NCI-H510A treated with DMSO at 0.1 percent for 48 hours (cell line): ENCODE measurements at regions not wholly inside any gene's neighbourhood (a gene's known extent, or its start where the extent isn't known, plus 50 kb on each side); places are given as distances from the start of the nearest gene placed in this dataset.

ENCODE experiments used
- DNase-seq: peaks from one replicate; lab custom pipeline; 2025; lab: John Stamatoyannopoulos, UW

DNA sequence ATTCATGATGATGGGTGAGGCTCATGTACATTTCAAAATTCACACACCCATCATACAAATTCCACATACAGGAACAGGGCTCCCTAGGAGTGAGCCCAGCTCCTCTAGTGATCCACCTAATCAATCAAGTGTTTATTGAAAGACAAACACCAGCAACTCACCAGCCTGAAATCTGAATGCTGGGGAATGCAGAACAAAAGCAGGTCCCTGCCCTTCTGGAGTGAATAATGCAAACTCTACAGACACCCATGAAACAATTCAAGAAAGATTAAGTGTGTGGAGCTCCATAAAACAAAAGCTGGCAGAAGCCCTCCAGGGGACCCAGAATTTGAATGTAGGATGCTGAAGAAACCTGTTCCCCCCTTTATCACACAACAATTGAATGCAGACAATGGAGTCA is 396.7 kb upstream of the JARID2 start:
- DNase-seq = no peak

DNA sequence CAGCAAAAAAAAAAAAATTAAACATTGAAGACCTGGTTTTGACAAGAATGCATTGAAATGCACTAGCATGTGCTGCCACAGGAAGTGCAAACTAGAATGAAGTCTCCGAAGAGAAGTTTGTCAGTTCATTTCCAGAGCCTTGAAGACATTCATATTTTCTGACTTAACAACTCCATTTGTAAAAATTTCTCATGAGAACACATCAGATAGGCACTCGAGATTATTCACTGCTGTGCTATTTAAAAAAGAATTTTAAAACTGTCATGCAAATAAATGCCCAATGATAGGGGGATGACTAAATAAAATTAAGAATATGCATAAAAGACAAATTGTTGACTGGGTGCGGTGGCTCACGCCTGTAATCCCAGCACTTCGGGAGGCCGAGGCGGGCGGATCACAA is 394.6 kb upstream of the JARID2 start:
- no peak for DNase-seq

DNA sequence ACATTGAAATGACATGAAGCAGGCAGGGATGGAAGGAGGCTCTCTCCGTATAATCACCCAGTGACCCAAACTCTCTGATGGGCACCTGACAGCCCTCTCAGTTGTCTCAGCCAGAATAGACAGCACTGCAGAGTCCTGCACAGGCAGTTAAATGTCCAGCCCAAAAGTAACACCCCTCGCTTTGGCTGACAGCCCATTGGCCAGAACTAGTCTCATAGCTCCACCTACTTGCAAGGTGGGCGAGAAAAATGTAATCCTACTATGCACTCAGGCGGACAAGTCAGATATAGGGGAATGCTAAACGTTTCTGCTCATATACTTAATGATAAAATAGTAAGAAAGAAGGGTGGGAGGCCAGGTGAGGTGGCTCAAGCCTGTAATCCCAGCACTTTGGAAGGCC is 393.5 kb upstream of the JARID2 start:
- no peak for DNase-seq

DNA sequence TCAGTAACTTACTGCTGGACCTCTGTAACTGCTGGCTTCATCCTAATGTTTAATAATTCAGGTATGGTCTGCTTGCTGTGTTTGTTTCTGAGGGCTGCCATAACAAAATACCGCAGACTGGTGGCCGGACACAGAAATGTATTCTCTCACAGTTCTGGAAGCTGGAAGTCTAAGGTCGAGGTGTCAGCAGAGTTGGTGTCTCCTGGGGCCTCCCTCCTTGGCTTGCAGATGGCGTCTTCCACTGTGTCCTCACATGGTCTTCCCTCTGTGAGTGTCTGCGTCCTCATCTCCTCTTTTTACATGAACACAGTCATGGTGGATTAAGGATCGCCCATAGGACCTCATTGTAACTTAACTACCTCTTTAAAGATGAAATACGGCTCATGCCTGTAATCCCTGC is 389.7 kb upstream of the JARID2 start:
- no peak for DNase-seq

DNA sequence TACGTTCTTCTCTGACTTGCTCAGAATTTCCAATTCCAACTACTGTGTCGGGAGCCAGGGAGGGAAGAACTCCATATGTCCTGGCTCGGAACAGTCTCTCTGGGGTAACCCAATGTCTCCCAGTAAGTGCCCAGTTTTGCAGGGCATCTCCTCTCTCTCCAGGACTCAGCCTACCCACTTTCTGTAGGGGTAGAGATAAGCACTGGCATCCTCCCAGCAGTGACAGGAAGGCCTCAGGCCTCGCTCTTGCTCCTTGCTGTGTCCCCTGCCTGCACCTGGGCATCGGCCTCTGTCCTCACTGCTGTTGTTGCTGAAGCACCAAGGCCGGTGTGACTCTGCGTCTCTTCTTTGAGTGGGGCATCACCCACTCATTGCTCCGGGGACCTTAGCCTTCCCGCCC is 388.9 kb upstream of the JARID2 start:
- no peak for DNase-seq

DNA sequence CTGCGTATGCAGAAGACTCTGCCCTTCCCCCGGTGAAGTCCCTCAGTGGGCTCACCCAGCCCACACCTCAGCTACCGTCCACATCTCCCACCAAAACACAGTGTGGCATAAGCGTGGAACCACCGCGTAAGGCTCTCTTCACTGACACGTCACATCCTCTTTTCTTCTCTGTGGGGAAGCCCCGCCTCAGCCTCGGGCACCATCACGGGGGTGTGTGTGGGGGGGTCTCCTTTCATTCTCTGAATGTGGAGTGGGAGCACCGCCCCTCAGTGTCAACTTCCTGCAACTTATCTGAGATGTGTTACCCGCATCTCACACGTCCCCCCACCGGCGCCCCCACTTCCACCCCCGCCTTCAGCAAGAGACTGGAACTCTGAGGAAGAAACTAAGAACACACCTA is 388.4 kb upstream of the JARID2 start:
- no peak for DNase-seq

DNA sequence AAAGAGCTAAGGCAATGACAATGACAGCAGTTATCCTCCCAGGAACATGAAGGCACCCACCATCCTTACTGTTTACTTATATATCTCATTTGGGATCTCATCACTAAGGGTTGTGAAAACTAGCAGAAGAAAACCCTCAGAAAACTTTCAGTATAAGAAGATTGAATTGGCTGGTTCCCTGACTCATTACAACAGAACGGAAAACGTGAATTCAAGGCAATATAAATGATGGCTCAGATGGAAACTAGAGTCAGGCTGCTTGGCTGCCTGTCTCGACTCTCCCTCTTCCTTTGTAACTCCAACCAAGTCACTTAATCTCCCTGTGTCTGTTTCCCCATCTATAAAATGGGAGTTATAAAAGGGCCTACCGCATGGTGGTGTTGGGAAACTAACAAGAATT is 387.1 kb upstream of the JARID2 start:
- DNase-seq = no peak

DNA sequence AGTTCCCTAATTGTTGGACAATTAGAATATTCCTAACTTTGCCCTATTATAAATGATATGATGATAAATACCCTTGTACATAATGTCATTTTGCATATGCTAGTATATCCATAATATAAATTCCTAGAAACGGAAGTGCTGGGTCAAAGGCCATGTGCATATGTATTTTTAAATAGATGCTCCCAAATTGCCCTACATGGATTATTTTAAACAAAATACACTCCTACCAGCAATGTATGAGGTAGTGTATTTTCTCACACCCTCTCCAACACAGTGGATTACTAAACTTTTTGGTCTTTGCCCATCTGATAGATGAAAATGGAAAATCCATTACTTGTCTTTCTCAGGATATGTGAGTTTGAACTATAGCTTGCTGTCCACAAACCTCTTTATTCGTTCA is 385.1 kb upstream of the JARID2 start:
- DNase-seq = no peak

DNA sequence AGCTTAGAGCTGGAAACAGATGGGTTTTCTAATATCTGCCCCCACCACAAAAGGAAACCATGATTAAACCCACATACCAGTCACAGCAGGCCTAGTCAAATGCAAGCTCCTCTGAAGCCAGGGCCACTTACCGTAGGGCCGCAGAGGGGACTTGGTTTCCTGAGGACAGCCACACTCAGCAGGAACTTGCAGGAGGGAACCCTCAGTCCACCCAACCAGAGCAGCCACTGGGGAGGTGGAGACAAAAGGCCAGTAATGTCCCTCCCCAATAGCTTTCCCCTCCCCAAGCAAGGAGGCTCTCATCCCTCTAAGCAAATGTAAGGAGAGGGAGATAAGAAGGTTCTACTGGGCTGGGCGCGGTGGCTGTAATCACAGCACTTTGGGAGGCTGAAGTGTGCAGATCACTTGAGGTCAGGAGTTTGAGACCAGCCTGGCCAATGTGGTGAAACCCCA is 384.4 kb upstream of the JARID2 start:
- no peak for DNase-seq

DNA sequence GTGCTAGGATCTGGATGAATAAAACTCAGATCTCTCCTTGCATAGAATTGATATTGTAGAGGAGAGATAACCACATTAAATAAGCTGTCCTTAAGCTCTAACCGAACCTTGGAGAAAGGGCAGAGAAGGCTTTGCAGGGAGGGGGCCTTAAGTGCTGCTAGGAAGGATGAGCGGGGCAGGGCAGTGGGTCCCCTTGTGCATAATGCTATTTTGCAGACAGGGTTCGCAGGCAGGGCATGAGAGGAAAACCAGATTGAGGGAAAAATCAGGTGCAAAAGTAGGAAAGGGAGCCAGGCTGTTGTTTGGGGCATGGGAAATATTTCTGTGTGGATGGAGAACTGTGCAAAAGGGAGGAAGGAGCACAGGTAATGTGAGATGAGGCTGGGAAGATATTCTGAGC is 383.0 kb upstream of the JARID2 start:
- no peak for DNase-seq

DNA sequence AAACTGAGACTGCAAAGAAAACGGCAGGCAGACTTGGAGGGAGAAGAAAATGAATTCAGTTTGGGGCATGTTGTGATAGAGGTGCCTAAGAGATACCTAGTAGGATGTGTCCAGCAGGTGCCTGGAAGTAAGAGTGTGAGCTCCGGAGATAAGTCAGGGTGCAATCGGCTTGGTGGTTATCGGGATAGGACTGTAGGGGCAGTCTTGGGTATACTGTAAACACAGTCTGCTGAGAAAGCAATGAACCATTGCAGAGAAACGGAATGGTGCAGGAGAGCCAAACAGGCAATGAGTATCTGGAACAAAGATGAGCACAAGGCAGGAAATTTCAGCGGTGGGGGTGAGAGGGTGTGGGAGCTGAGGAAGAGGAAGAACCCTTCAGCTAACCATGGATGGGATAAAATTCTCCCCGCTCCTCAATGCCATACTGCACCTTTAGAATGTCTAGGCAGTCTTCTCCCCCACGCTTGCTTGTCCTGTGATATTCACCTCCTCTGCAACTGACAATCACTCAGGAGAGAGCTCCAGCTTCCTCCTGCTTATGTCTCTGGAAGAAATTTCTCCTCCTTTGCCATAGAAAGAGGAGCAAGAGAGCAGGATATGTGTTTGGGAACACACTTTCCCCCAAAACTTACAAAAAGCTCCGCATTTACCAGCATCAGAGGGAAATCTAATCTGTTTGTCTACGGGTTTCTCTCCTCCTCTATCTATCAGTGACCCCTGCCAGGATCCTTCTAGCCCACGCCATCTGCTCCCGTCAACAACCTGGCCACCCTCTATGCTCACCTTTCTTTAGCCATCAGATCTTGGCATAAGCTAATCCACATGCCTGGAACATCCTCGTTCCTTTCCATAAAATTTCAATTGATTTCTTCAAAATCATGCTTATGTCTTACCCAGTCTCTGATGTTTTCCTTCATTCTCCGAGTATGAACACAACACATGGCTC is 381.7 kb upstream of the JARID2 start:
- no peak for DNase-seq

DNA sequence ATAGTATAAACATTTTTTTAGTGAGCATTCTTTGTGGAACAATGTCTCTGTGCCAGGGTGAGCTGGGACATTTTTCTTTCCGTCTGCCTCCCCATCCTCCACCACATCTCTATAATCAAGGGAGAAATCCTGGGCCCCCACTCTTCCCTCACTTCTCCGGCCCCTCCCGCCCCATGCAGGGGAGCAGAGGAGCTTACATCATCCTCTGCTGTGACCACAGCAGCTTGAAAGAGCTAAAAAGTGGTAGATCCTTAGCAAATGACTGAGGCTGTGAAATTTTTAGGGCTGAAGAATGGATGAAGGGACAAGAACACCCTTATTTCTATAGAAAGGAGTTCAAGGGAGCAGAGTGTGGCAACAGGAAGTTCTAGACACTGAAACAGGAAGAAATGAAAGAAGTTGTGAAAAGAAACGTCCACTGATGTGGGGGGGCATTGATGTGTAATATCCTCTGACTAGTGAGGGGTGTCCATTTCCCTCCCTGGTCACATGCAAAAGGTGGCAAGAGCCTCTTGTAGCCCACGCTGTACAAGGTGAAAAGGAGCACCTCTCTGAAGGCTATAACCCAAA is 380.3 kb upstream of the JARID2 start:
- DNase-seq = no peak

DNA sequence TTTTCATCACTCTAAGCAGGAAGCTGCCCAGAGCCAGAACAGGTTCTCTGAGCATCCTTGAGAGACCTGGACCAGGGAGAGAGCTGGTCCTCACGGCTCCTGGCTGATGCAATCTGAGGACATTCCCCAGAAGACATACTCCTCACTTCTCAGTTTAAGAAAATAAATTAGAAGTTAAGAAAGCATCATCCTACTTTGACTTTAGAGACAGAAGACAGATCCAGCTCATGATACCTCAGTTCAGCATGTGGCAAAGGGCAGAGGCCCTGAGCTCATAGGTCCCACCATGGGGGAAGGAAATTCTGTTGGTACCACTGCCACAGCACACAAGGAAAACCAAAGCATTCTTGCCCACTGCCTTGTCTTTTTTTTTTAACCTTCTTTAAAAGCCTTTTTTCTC is 378.1 kb upstream of the JARID2 start:
- no peak for DNase-seq

DNA sequence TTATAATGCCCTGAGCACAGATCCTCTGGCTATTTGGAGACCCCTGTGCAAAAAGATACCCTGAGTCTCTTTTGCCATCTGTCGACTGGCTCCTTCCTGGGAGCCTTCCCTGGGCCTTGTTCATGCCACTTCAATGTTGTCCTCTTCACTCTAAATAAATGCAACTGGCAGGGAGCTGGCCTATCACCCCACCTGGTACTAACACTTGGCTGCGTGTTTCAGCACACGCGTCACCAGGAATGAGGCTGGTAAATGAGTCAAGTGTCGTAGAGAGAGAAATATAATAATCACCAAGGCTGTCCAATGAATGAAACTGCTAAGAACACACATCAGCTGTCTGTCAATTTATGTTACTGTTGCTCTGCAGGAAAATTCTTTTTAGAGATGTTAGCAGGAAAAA is 374.6 kb upstream of the JARID2 start:
- peak; percentile 36 for DNase-seq

DNA sequence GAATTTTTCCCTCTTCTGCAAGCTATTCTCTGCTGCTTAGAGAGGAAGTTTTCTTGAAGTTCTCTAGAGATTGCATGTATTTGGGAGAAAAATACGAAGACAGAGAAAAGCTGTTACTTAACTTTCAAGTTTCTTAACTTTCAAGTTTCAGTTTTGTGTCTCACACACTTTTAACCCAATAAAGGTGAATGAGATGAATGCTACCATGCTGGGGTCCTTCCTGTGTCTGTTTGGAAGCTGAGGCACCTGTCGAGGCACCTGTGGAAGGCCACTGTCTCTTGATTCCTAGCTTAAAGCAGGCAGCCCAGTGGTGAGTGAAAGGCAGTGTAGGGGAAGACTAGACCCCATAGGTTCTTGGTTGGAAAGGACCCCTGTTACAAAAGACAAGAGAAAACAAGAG is 372.8 kb upstream of the JARID2 start:
- no peak for DNase-seq

DNA sequence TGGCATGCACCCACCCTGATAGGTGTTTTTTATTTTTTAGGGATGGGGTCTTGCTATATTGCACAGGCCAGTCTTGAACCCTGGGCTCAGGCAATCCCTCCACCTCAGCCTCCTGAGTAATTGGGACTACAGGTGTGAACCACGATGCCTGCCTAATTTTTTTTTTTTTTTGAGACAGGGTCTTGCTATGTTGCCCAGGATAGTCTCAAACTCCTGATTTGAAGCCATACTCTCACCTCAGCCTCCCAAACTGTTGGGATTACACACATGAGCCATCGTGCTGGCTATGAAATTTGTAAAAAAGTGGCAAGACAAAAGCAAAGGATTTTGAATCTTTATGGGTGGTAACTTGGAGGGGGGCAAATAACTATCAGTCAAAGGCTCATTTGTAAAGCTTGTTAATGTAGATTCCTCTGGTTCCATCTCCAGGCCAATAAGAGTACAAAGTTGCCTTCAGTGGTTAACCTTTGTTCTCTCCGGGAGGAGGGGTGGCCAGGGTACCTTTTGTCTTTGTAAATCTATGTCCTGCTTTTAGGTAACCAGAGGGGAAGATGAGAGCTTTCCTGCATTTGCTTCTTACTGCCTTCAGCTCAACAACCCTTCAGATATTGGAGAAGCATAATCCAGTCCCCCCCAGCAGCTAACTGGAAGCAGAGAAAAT is 372.0 kb upstream of the JARID2 start:
- DNase-seq = no peak

DNA sequence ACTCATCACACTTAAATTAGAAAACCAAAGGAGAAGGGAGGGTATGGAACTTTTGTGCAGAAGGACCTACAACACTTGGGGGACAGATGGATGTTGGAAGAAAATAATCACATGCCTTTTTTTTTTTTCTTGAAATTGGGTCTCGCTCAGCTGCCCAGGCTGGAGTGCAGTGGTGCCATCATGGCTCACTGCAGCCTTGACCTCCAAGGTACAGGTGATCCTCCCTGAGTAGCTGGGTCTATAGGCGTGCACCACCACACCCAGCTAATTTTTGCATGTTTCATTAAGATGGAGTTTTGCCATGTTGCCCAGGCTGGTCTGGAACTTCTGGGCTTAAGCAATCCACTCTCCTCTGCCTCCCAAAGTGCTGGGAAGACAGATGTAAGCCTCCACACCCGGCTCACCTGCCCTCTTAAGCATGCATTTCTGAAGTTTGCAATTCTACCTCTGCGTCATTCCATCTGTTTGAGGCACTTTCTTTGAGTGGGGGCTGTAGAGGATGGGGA is 370.8 kb upstream of the JARID2 start:
- no peak for DNase-seq

DNA sequence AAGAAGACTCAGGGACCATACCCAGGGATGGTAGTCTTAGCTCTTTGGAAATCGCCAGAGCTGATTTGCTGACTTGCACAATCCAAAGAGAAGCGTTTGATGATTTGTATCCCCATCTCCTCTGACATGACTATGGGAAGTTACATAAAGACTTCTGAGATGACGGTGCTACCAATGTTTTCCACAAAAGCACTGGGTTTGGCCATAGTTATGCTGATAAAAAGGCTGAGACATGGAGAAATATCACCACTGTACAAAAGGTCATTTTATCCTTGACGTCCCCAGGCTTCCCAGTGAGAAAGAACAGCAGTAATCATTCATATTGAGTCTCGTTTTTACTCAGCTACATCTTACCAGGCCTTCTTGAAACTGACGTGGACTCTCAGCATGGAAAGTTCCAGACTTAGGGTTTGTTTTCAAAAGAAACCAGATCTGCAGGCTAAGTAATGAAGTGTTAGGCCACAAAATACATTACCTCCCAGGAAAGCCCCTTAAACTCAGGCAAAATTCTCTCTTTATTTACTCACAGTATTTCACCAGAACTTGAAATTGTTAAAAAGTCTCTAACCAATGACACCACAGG is 370.3 kb upstream of the JARID2 start:
- DNase-seq = no peak

DNA sequence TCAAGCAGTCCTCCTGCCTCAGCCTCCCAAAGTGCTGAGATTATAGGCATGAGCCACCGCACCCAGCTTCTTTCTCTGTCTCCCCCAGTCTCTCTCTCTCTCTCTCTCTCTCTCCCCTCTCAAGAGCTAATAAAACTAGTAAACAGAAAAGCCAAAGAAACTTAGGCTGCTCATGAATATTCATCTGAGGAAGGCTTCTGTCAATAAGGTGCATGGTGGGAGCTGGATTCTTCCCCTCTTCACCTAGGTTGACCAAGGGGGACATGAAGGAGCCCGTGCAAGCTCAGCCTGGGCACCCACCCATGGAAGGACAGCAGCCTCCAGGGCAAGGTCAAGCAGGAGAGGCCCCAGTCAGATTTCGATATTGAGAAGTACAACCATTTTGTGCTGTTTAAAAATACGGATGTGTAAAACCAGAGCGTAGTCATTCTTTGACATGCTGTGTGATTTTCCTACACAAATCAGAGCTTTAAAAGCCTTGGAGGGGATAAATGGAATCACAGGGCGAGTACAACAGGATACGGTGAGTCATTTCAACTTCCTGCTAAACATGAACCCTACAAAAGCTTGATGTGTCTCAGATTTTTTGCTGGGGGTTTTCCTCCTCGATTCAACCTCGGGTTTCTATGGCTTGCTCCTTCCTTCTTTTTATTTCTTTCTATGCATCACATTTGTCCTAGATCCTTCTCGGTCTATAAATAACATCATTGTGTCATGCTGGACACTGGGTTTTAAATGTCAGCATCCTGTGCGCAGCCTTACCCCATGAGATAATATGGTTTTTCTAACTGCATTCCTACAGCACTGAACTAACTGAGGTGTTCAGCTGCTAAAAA is 368.9 kb upstream of the JARID2 start:
- DNase-seq = no peak

DNA sequence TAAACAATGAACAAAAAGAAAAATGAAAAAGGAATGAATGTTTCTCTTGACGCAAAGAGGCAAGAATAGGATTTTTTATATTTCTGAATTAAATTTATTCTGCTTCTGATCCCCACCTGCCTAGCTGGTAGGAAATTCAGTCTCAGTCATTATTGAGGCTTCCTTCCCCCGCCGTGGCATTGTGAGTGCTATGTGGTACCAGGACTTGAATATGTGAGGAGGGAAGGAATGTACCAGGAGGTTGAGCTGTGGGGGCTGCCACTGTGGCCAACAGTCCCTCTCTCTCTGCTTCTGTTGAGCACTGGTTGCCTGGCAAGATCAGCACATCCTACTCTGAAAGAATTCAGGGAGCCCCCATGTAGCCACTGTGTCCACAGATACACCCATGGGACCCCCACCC is 368.1 kb upstream of the JARID2 start:
- no peak for DNase-seq

DNA sequence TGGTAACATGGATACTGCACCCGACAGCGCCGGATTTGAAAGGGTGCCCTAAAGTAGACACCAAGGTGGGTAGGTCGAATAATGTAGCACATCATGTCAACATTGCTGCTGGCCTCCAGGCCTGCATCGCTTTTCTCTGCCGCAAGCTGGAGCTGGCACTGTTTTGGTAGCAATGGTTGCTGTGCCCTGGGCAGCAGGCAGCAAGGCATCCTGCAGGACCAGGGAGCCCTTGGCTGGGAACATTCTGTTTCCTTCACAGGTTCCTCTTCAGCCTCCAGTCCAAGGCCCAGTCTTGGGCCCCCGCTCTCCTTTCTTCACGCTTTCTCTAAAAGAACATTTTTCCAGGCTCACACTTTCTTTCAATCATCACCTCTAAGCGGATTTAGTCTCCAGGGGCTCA is 365.8 kb upstream of the JARID2 start:
- DNase-seq = no peak

DNA sequence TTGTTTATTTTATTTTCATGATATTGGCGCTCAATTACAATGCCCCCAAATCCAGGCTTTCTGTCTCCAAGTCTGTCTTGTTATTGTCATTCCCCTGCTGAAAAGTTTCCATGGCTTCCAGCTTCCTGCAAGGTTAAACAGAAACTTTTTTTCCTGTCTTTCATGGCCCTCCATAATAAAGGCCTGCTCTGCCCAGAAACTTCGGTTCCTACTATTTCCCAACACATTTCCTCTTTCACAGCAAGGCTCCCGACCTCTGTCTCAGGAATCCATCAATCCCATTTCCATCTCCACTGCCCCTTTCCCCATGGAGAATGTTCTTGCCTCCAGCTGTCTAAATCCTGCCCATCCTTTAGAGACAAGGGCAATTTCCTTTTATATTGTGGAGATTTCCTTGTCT is 365.2 kb upstream of the JARID2 start:
- no peak for DNase-seq
